Muscle of arm (tissue), 1 donor: ENCODE measurements at regions not wholly inside any gene's neighbourhood (a gene's known extent, or its start where the extent isn't known, plus 50 kb on each side); places are given as distances from the start of the nearest gene placed in this dataset.
"Not testable (repeated sequence)": the region's sequence is repeated elsewhere in the genome, so short reads cannot be mapped to it uniquely, and the experiment has no call there.

Source experiments
- DNase-seq: peaks from one replicate; pipeline ENCODE4 v3.0.0-alpha.2; 2013

DNA sequence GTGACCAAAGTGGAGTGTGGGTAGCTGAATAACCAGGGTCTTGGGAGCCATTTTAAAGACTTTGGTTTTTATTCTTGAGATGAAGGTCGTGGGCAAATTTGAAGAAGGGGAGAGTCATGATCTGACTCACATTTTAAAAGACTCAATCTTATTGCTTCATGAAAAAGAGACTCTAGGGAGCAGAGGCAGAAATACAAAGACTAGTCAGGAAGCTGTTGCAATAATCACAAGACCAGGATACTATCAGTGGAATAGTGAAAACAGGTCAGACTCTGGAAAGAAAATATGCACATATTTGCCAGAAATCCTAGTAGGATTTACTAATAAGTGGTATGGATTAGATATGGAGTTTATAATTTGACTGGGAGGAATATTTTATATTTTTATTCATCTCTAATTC is 448.4 kb downstream of the RAPGEF2 start:
- no peak for DNase-seq

DNA sequence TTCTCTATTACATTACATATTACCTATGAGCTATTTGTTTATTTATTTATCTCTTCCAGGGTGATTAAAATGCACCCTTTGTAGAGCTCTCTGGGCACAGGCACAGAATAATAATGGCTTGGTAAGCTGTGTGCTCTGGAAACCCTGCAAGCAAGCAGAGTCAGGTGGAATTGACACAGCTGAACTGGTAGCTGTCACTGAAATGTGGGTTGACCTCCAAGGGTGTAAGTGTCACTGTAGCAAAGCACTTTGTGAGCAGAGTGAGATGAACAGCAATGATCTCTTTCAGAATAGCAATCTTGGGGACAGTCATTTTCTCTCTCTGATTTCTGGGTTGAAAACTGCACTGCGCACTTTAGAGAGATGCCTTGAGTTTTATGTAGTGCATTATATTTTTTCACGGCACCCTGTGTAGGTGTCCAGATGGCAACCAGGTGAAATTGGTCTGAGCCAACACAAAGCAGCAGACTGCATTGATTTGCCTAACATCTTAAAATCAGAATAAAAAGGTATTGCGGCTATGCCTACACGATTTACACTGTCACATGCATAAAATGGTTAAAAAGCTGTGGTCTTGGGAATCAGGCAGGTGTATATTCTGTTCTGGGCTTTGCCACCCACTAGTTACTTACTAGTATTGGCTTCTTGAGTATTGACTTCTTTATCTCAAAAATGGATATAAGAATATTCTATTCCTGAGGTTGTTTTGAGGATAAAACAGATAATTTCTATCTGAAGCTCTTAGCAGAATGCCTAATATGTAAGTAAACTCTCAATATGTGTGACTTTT is 450.3 kb downstream of the RAPGEF2 start:
- no peak for DNase-seq

DNA sequence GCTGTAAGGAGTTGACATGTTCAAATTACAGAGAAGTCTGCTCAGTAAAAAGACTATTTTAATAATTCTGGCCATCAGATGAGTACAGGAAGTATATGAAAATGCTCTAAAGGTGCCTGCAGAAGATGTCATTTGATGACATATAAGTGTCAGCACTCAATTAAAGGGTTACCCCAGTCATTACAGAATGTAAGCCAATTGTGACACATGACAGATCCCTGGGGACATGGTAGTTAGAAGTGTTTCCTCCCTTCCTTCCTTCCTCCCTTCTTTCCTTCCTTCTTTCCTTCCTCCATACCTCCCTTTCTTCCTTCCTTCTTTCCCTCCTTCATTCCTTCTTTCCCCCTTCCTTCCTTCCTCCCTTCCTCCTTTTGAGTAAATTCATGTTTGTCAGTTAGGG is 453.0 kb downstream of the RAPGEF2 start:
- no peak for DNase-seq

DNA sequence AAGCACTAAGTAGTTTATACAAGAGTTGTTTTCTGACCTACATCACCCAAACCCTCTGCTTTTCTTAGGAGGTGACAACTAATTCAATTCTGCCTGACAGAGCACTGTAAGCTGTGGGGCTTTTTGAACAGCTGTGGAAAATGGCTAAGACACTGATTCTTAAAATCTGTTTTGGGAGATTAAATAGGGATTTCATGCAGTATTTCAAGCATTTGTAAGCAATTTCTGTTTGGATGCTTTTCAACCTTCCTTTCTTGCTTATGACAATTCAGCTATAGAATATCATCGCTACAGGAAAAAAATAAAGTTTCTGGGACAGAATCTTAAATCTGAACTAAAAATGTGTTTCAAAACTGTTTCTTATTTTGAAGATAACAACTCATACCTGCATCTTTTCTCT is 459.5 kb downstream of the RAPGEF2 start:
- peak; percentile 26 for DNase-seq

DNA sequence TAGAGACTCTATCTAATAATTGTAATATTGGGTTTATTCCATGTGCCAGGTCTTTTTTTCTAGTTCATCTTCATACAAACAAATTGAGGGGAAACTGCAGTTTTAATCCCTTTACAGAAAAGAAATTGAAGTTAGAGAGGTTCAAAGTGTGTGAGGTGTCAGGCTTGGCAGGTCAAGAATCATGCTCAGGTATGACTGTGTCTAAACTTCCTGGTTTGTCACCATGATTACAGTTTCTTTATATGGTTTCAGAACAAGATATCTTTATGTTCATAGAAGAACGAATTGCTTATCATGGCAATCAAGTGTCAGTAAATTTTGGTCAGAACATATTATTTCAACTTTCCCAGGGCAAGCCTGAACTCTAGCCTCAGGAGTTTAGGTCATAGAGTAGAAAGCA is 460.4 kb downstream of the RAPGEF2 start:
- no peak for DNase-seq

DNA sequence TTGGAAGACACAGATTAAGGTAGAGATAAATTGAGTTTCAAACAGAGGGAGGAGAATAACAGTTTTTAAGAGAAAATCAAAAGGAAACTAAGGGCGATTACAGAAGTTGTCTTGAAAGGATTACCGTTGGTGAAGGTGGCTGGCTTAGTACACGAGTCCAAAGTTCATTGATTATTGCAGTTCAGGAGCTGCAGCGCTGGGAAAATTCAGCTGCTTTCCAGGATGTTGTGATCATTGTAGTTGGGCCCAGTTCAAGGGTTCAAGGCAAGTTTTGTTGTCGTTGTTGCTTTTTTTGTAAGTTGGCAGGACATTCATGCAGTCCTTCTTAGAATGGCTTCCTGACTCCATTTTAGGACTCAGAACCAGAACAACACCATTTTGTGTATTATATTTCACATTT is 461.7 kb downstream of the RAPGEF2 start:
- no peak for DNase-seq

DNA sequence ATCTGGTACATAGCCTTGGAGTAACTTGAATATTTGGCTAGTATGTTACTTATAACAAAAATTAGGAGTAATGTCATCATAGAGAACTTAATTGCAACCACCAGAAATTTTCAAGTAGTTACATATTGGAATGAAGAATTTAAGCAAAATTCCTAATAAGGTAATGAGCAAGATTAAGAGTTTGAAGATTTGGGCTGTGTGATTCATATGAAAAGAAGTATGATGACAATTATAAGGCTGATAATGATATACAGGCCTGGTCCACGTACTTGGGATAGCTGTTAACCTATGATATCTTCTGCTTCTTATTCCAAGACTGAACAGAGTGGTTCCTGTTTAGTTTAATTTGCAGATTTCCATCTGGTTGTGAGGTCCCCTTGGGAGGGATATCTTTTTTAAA is 463.9 kb downstream of the RAPGEF2 start:
- DNase-seq = no peak

DNA sequence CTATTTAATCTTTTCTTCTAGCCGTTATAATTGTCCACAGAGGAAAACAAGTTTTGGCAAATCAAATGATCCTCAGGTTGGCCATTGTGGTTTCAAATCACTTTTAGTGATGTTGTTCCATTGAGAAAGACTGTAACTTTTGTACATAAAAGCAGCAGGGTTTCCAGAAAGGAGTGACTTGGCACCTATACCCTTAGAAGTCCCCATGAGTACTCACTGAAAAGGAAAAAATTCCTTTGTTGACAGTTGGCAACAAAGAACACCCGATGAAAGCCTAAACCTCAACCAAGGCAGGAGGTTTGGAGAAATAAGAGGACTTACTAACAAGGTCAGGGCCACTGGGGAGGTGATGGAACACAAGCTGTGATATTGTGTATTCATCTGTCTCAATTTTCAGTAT is 474.4 kb downstream of the RAPGEF2 start:
- DNase-seq = no peak

DNA sequence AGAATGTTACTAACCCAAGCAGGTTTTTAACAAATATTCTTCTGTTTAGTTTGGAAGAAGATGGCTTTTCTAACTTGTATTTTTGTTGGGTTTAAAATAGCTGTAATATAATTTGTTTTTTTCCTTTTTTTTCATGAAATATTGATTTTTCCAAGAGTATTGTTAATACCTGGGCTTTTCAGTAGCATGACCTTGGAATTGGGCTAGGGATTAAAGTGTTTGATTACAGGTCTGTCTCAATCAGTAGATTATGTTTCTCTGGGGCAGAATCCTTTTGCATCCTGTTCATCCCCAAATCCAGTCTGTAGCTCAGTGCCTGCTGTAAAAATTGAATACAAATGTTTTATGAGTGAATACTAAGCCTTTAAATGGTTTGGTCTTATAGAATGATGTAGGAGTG is 479.8 kb downstream of the RAPGEF2 start:
- DNase-seq = no peak

DNA sequence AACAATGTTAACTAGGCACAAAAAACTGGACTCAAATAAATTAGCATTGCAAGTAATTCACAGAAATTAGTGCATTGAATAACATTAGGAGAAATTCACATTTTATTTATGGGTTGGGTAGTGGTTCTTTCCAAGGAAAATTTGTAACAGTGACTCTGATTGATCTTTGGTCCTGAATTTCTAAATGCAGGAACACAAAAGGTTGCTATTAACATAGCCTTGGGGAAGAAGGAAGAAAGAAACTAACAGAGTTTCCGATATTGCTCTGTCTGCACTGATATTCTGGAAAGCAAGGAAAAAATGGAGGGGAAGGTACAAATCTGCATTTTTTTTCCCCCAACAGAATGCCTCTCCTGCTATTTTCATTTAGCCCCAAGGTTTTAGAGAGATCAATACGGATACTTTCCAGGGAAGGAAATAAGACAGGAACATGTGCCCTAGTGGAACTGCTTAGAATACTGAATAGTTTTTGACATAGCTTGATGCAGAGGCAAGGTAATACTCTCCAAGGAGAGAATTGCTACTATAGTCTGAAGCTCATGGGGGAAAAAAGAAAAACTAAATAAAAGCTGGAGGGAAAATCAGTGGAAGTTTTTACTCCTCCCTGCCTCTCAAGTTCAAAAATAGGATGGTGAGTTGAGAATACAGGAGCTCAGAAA is 490.1 kb downstream of the RAPGEF2 start:
- no peak for DNase-seq

DNA sequence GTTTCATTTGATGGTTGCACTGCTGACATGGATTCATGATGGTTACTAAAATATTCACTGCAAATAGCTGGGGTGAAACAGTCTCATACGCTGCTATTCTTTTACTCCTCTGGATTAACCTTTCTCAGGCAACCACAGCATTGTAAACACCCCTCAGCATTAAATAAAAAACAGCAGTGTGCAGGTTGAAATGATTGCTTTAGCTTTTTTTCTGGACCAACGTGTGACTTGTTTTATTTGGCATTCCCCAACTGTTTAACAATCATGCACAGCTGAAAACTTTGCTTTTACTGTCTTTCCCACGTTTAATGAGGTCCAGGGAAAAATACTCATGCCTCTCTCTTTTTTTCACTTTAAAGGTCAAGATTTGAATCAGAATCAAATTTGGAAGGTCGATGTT is 490.8 kb downstream of the RAPGEF2 start:
- DNase-seq = no peak

DNA sequence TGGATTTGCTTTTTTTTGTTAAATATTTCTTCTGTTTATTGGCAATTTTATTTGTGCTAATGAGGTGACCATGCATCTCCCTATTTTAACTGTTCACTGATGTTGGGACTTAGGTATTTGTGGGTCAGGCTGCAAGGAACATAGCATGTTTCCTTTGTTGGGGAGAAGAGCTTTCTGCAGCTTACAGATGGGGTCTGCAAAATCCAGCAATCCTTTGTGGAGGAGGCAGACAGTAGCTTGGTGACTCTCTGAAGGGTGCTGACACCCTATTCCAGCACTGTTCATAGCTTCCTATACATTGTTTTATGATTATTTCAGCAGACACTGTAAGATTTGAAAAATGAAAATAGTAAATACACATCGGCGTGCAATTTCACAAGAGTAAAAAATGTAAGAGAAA is 491.7 kb downstream of the RAPGEF2 start:
- DNase-seq = no peak

DNA sequence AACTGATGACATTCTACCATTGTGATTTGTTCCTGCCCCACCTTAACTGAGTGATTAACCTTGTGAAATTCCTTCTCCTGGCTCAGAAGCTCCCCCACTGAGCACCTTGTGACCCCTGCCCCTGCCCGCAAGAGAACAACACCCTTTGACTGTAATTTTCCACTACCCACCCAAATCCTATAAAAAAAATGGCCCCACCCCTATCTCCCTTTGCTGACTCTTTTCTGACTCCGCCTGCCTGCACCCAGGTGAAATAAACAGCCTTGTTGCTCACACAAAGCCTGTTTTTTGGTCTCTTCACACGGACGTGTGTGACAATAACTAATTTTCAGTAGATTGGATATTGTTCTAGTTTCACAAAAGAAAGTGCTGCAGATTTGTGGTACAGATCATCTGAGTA is 492.2 kb downstream of the RAPGEF2 start:
- DNase-seq = not testable (repeated sequence)

DNA sequence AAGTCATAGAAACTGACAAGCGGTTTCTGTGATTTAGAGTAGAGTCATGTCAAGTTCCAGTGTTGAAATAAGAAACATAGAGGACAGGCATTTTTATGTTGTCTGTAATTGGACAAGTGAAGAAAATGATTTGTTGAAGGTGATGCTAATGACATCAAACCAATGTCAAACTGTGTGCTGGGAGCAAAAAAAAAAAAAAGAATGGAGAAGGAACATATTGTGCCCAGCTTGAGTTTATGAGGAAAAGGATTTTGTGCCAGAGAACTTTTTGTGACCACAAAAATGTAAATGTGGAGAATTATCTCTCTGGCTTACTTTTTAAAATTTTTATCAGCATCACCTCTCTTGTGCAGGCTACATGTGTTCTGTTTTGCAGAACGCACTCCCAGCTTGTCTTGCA is 495.7 kb downstream of the RAPGEF2 start:
- DNase-seq = no peak

DNA sequence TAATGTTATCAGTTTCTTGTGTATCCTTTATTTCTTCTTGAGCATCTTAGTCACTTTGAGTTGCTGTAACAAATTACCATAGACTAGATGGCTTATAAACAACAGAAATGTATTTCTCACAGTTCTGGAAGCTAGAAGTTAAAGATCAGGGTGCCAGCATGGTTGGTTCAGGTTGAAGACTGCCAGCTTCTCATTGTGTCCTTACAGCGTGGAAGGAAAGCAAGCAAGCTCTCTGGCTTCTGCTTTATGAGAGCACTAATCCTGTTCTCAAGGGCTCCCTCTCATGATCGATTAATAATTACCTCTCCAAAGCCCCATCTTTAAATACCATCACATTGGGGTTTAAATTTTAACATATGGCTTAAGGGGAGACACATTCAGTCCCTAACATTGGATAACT is 497.2 kb downstream of the RAPGEF2 start:
- DNase-seq = no peak

DNA sequence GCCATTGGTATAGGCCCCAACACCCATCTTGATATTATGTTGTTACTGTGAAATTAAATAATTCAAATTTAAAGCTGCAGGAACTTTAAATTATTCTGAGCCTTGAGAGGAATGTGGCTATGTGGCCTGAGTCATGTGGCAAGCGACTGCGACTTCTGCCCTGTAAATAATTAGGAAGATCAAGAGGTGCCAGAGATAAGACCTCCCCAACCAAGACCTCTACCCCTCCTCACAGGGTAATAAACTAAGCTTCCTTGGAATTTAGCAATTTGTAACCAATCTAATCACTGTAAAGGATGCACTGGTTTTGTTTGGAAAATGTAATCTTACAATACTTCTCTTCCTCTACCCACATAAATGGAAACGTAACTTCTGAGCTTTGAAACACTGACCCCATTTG is 501.9 kb downstream of the RAPGEF2 start:
- no peak for DNase-seq

DNA sequence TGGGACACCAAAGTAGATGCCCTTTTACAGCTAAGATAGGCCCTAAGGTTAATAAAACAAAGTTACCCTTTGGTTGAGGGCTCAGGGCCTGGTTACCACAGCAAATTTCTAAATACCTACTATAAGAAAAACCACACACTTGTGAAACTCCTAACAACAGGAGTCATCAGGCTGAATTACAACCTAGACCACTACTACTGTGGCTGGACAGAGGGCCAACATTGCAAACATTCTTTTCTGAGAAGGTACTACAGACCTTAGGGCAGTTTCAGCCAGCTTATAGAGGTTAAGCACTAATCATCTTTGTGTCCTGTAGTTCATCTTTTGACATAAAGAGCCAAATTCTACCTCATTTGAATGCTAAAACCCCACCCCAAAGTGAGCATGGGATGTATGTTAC is 504.0 kb downstream of the RAPGEF2 start:
- DNase-seq = no peak

DNA sequence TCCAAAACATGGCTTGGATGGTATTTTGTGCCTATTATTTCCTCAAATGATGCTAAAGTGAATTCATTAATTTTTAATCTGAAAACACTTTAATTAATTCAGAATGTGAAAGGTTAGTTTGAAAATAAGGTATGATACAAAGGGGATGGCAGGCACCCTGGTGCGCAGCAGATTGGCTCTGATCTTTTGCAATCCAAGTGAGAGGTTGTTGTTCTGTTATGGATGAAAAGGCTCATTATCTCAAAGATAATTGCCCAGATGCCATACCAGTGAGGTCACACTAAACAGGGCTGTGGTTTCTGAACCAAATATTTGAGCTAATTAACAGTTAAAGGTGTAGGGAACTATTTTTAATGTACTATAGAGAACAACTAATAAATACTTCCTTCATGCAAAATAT is 504.9 kb downstream of the RAPGEF2 start:
- no peak for DNase-seq

DNA sequence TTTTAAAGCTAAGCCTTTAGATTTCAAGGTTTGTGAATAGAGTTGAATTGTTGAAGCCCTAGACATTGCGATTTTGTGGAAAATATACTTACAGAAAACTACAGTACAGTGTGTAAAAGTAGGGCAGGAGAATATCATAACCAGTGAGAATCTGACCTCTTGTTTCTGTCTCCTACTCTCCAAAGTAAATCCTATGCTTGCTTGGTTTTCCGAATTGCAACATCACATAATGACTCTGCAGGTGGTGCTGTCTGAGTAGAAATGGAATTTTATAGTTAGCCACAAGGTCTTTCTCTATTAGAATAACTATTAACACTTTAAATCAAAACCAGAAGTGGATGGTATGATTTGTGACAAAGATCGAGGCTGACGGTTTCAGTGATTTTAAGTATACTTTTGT is 505.6 kb downstream of the RAPGEF2 start:
- no peak for DNase-seq

DNA sequence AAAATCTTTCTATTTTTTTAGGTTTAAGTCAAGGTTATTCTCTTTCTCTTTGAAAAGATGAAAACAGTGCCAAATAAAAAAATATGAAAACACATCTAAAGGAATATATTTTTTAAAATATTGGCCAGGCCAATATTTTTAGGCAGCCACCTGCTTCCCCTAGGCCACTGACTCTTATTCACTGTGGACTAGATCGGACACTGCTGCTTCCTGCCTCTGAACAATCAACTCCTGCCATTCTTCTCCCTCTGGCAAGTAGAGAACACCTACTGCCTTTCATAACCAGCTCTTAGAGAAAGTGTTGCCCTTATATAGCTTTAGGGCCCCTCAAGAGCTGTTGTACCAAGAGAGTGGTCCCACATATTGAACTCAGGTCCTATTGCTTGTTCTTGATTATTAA is 529.2 kb downstream of the RAPGEF2 start:
- no peak for DNase-seq

DNA sequence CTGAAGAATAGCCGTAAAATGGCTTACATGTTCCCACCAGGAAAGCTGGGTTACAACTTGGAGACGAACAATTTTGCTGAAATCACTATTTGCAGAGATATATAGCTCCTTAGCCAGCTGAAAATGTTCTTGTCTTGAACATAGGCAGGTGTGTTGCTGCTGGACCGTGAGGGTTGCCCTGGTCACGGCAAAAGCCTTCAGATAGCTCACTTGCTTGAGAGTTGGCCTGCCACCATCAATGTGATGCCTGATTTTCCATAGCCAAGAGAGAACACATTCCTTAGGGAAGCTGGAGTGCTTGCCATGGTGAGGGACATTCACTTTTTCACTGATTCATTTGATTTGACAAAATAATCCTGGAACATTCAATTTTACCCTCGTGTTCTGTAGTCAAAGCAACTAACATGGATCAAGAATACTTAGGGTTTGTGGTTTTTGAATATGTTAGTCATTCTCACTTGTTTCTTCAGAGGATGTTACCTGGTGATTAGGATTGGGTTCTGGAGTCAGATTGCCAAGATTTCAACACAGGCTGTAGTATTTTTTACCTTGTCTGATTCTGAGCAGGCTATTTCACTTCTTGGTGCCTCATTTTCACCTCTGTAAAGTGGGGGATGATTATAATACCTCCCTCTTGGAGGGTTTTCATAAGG is 536.9 kb downstream of the RAPGEF2 start:
- DNase-seq = no peak

DNA sequence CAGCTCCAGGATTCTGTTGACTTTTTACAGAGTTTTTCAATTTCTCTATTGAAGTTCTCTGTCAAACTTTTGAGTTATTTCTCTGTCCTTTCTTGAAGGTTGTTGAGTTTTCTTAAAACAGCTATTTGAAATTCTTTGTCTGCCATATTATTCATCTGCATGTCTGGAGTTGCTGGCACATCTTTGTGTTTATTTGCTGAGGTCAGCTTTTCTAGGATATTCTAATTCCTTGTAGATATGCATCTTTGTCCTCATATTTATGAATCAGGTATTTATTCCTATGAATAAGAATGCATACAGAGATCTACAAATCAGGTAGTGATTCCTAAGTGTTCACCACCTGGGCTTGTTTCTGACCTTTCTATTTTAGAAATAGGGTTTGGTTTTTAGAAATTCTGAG is 546.4 kb downstream of the RAPGEF2 start:
- no peak for DNase-seq

DNA sequence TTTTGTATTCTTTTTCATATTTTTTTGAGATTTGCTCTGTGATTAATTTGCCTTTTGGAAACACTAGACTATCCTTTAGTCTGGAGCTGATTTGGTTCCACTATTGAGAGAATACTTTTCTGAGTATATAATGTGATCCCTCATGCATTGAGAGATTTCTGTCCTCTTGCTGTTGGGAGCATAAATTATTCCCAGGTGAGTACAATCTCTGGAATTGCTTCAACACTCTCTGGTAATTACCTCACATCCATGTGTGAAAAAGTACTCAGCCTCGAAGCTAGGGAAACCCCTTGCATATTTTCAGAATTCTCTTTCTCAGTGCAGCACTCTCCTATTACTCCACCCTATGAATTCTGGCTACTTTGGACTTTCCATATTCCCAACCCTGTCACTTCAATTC is 550.0 kb downstream of the RAPGEF2 start:
- DNase-seq = no peak
